Liver (tissue), 3 donors: ENCODE measurements at regions not wholly inside any gene's neighbourhood (a gene's known extent, or its start where the extent isn't known, plus 50 kb on each side); places are given as distances from the start of the nearest gene placed in this dataset.

Experiments used
- CTCF ChIP-seq: fragments of 150-350 bp; IDR thresholded peaks from 2 replicates; pipeline ENCODE4 v1.5.1; 2017; ENCODE audit warnings: improper control_type of control experiment, low read depth, low read length; ENCODE audit not compliant: missing input control
- EGR1 ChIP-seq, 2 donors: IDR thresholded peaks; 2 replicates each; pipeline ENCODE4 v1.6.1; 2016 to 2018; ENCODE audit warnings: antibody characterized with exemption in 2 of 2, low read depth in 2 of 2
- FOXA2 ChIP-seq: IDR thresholded peaks from 2 replicates; pipeline ENCODE4 v1.6.1; 2016; ENCODE audit warnings: antibody characterized with exemption
- GABPA ChIP-seq, 2 donors: IDR thresholded peaks in 1 of 2; conservative IDR thresholded peaks in 1 of 2; 2 replicates each; pipeline ENCODE4 v1.6.1; 2016; ENCODE audit warnings: antibody characterized with exemption in 2 of 2, mild to moderate bottlenecking in 1 of 2, moderate library complexity in 1 of 2
- MAX ChIP-seq: IDR thresholded peaks from 2 replicates; pipeline ENCODE4 v1.6.1; 2016; ENCODE audit warnings: antibody characterized with exemption
- RAD21 ChIP-seq, 2 donors: IDR thresholded peaks; 2 replicates each; pipeline ENCODE4 v1.6.1; 2016; ENCODE audit warnings: antibody characterized with exemption in 2 of 2, mild to moderate bottlenecking in 2 of 2
- REST ChIP-seq: IDR thresholded peaks from 2 replicates; pipeline ENCODE4 v1.6.1; 2016; ENCODE audit warnings: antibody characterized with exemption, mild to moderate bottlenecking
- SP1 ChIP-seq: IDR thresholded peaks from 2 replicates; pipeline ENCODE4 v1.6.1; 2018; ENCODE audit warnings: antibody characterized with exemption, mild to moderate bottlenecking
- TAF1 ChIP-seq: conservative IDR thresholded peaks from 2 replicates; pipeline ENCODE4 v1.6.1; 2016; ENCODE audit warnings: antibody characterized with exemption, mild to moderate bottlenecking
- YY1 ChIP-seq: IDR thresholded peaks from 2 replicates; pipeline ENCODE4 v1.6.1; 2016; ENCODE audit warnings: antibody characterized with exemption, mild to moderate bottlenecking
- donor health status: healthy.
- donor health status: healthy.

GRCh38 chr10:117677239-117677638 is 134.7 kb downstream of the EMX2 start:
- TF ChIP-seq FOXA2 (no peak), CTCF (no peak), YY1 (no peak), MAX (no peak), GABPA (IDR thresholded peaks at IDR 0.05 in 1 of 2, conservative IDR thresholded peaks at IDR 0.05 in 1 of 2) (no peak), RAD21 (IDR thresholded peaks at IDR 0.05) (no peak), SP1 (no peak), EGR1 (IDR thresholded peaks at IDR 0.05; ENCODE audit: low read depth in 2 of 2) (no peak), REST (no peak), TAF1 (no peak)
